Neural progenitor cell (in vitro differentiated cells): ENCODE measurements at regions not wholly inside any gene's neighbourhood (a gene's known extent, or its start where the extent isn't known, plus 50 kb on each side); places are given as distances from the start of the nearest gene placed in this dataset.

Experiments
- CTCF ChIP-seq: fragments of 200-600 bp; sonication (generic); IDR thresholded peaks from 2 replicates; pipeline ENCODE4 v1.5.1; 2017; ENCODE audit warnings: antibody characterized with exemption, mild to moderate bottlenecking
- EZH2phosphoT487 ChIP-seq: fragments of 200-600 bp; sonication (generic); IDR thresholded peaks from 2 replicates; pipeline ENCODE4 v1.6.1; 2017; ENCODE audit warnings: antibody characterized with exemption

- TF ChIP-seq CTCF (no peak), EZH2phosphoT487 (no peak)
These were observed 358.8 kb downstream of the VPS13C start for GRCh38 chr15:61701455-61701854.
